MM.1S (cell line): ENCODE measurements at regions not wholly inside any gene's neighbourhood (a gene's known extent, or its start where the extent isn't known, plus 50 kb on each side); places are given as distances from the start of the nearest gene placed in this dataset.

Experiments
- CTCF ChIP-seq: fragments of 300-600 bp; sonication (generic); IDR thresholded peaks from 2 replicates; pipeline ENCODE4 v1.5.1; 2016; ENCODE audit warnings: antibody characterized with exemption, low read length, mixed read lengths
- EZH2 ChIP-seq: fragments of 300-600 bp; sonication (generic); optimal IDR thresholded peaks from 2 replicates; pipeline ENCODE3; 2017; ENCODE audit warnings: low read depth, mild to moderate bottlenecking, antibody characterized with exemption, low read length, mixed read lengths

DNA sequence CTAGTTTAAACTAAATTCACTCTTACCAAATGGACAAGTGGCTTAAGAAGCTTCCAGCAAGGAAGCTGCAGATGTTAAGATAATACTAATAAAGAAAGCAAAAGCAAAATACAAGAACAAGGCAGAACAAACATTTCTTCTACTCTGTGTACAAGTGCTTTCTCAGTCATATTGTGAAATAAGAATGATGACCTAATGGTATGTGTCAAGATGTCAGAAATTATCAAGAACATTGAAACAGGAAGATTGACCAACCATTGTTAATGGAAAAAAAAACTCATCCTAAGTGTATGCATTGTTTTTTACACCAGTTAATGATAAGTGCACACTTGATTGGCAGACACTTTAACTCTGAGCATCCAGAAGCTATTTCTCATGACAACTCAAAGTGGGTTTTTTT lies 65.4 kb upstream of the P2RY1 start:
- TF ChIP-seq CTCF (no peak), EZH2 (no peak)
